Fibroblast of mammary gland (primary cell): ENCODE measurements at regions not wholly inside any gene's neighbourhood (a gene's known extent, or its start where the extent isn't known, plus 50 kb on each side); places are given as distances from the start of the nearest gene placed in this dataset.
A peak's percentile ranks its signal among the peaks of the same experiment; 100 is the strongest.

Source experiments
- DNase-seq: peaks from one replicate; pipeline ENCODE4 v3.0.0-alpha.2; 2010; ENCODE audit warnings: low read depth
- H3K4me3 ChIP-seq: 2 replicates; pipeline ENCODE4 v1.5.1; 2011; ENCODE audit warnings: low read depth, mild to moderate bottlenecking, low read length, moderate library complexity; ENCODE audit not compliant: control insufficient read depth
- CTCF ChIP-seq: conservative IDR thresholded peaks from 2 replicates; pipeline ENCODE4 v1.5.1; 2011; ENCODE audit warnings: low read depth, low read length, inconsistent platforms; ENCODE audit not compliant: control insufficient read depth, insufficient read depth

DNA sequence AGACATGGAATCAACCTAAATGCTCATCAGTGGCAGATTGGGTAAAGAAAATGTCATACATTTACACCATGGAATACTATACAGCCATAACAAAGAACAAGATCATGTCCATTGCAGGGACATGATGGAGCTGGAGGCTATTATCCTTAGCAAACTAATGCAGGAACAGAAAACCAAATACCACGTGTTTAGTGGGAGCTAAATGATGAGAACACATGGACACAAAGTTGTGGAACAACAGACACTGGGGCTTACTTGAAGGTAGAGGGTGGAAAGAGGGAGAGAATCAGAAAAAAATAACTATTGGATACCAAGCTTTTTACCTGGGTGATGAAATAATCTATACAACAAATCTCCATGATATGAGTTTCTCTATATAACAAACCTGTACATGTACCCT is 701.3 kb downstream of the TBC1D32 start:
- no peak for TF ChIP-seq CTCF
- DNase-seq: no peak
- no peak overlapping the region for H3K4me3 ChIP-seq

- H3K4me3 ChIP-seq: no peak overlapping the region
- no peak for DNase-seq
- TF ChIP-seq CTCF: no peak
These were observed 706.7 kb downstream of the TBC1D32 start for GRCh38 chr6:120627612-120628011.

DNA sequence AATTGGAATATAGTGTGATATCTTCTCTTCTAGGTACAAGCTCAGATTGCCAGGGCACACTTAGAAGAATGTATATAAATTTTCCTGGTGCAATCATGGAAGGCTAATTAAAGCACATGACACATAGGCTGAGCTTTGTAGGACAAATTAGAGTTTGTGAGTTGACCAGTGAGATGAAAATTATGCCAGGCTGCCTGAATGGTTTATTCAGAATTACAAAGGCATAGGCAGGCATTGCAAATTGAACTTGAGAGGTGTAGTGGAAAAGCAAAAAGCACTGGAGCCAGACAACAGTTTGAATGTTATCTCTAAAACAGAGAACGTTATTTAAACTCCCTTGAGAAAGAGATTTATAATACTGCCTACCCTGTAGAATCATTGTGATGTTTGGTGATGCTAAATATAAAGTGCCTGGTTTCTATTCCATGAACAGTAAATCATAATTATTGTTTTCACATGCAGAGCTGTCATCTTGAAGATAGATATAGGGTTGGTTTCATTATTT is 712.1 kb downstream of the TBC1D32 start:
- no peak for TF ChIP-seq CTCF
- H3K4me3 ChIP-seq: no peak overlapping the region
- no peak for DNase-seq

DNA sequence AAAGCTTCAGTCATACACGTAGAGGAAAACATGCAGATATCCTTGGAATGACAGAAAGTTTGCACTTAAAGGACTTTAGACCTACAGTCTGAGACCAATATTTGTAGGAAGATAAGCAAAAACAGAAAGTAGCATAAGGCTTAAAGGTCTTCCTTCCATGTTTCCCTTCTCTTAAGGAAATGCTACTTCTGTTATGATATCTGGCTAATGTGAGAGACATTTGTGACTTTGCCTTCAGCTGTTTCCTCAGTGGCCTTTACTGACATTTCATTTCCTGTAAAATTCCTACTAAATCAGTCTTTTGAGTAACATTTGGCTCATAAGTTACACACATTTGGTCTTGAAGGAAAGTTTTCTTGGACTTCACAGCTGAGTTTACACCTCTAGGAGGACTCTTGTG is 713.4 kb downstream of the TBC1D32 start:
- DNase-seq: no peak
- no peak overlapping the region for H3K4me3 ChIP-seq
- no peak for TF ChIP-seq CTCF

DNA sequence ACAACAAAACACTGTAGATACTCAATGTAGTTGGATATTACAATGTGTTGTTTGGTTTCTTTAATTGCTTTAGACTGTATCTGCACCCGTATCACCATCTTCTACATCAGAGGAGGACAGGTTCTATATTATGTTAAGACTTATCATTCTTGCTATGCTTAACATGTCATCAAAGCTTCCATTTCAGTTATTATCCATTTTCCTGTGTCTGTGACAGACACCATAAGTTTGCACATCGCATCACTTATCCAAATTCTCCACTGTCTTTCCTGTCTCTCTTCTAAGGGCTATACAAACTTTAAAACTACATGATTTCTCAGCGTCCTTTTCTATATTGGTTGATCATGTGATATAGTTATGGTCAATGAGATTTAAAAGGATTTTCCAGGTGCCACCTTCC is 719.0 kb downstream of the TBC1D32 start:
- no peak for DNase-seq
- no peak overlapping the region for H3K4me3 ChIP-seq
- TF ChIP-seq CTCF: no peak

DNA sequence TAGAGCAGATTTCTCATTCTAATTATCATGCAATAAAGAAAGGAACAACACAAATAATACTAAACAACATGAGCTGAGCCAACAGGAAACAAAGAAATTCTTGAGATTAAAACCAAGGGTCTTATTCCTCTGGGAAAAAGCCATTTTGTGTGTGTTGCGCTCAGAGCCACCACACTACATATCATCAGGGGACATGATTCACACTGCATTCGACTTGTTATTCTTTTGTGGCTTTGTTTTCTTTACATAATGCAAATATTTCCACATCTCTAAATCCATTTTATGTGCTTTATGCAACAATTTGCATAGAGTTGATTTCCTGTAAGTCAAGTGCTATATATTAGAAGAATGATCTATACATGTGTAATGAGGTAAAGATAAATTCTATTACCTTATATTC is 719.6 kb downstream of the TBC1D32 start:
- DNase-seq: no peak
- TF ChIP-seq CTCF: no peak

GRCh38 chr6:120608826-120609225 is 725.5 kb downstream of the TBC1D32 start:
- peak; percentile 3 for DNase-seq
- no peak for TF ChIP-seq CTCF
- no peak overlapping the region for H3K4me3 ChIP-seq

More for the DNA sequence above, 719.6 kb downstream of the TBC1D32 start:
- no peak overlapping the region for H3K4me3 ChIP-seq
